Heart right ventricle (tissue), 16 donors: ENCODE measurements at regions not wholly inside any gene's neighbourhood (a gene's known extent, or its start where the extent isn't known, plus 50 kb on each side); places are given as distances from the start of the nearest gene placed in this dataset.

Source experiments
- ATAC-seq, 8 donors: fragments of 200-7000 bp; cut with Tn5 transposase; one replicate each; pipeline ENCODE4 v1.9.1; 2020; ENCODE audit warnings: mild to moderate bottlenecking in 8 of 8, moderate library complexity in 8 of 8, moderate number of reproducible peaks in 1 of 8
- DNase-seq, 2 donors: peaks; one replicate each; pipeline ENCODE4 v3.0.0-alpha.2; 2020
- H3K27ac ChIP-seq, 10 donors: fragments of 200-600 bp; sonication (generic) in 2 of 10; one replicate each; pipeline versions ENCODE4 v1.5.0 to v1.8.0; 2020 to 2022; ENCODE audit warnings: mild to moderate bottlenecking in 3 of 10
- H3K27me3 ChIP-seq, 7 donors: fragments of 200-600 bp; one replicate each; pipeline ENCODE4 v1.8.0; 2021 to 2022; ENCODE audit warnings: mild to moderate bottlenecking in 2 of 7
- H3K36me3 ChIP-seq, 9 donors: fragments of 200-600 bp; sonication (generic) in 1 of 9; one replicate each; pipeline versions ENCODE4 v1.5.0 to v1.8.0; 2020 to 2022; ENCODE audit warnings: mild to moderate bottlenecking in 2 of 9
- H3K4me1 ChIP-seq, 9 donors: fragments of 200-600 bp; sonication (generic) in 1 of 9; one replicate each; pipeline versions ENCODE4 v1.5.0 to v1.8.0; 2020 to 2022; ENCODE audit warnings: mild to moderate bottlenecking in 4 of 9
- H3K4me3 ChIP-seq, 10 donors: fragments of 200-600 bp; sonication (generic) in 2 of 10; one replicate each; pipeline versions ENCODE4 v1.5.0 to v1.8.0; 2020 to 2022; ENCODE audit warnings: mild to moderate bottlenecking in 7 of 10, moderate library complexity in 2 of 10
- H3K9me3 ChIP-seq, 11 donors: fragments of 200-600 bp in 10 of 11; sonication (generic) in 2 of 11; one replicate each; pipeline versions ENCODE4 v1.5.0 to v1.8.0; 2013 to 2022; ENCODE audit warnings: mild to moderate bottlenecking in 2 of 11, control low read depth in 1 of 11, moderate library complexity in 1 of 11
- CTCF ChIP-seq, 9 donors: fragments of 200-600 bp; sonication (generic) in 2 of 9; IDR thresholded peaks; one replicate each; pipeline versions ENCODE4 v1.5.0 to v1.8.0; 2021 to 2022; ENCODE audit warnings: antibody characterized with exemption in 9 of 9, mild to moderate bottlenecking in 5 of 9, moderate library complexity in 1 of 9
- WGBS, 2 donors: extraction: QIAGEN DNeasy Blood & Tissue Kit; methylation state at CpG; one replicate each; pipeline ENCODE4 v1.1.7; 2013; ENCODE audit warnings: inconsistent platforms in 1 of 2; 5-methylcytosine and 5-hydroxymethylcytosine counted together
- intact Hi-C, 10 donors: fragments of 100-400 bp; cut with DNase I; formaldehyde crosslinking; loops; one replicate each; pipeline versions ENCODE4 v1.11.1 to v1.14.2; 2022
- donor health status: Arrhythmogenic right ventricular cardiomyopathy.
- donor health status: ischemic (EF 13 %, LVEDD 7.1; RV severe dilation, severe dysfunction).
- donor health status: healthy with polysubstance abuse.
- donor health status: DM: no; HTN: yes; CAD: no.
- donor health status: DM: no; HTN: no; CAD: no.
- donor health status: ischemic (EF 25% LVEDD 6.9; RV normal size, moderate dysfunction).
- donor health status: ischemic (EF 25% LVEDD 5.7; RV mildly dilated, moderate dysfunction).
- donor health status: healthy.
- donor health status: DM: yes; HTN: yes; CAD: no.
- donor health status: Ischemic cardiomyopathy.
- donor health status: ischemic (EF 35%, LVEDD 5.7; RV mildly dilated, moderate dysfunction).
- donor health status: nonischemic (EF 11% LVEDD 7.7; RV severe dilation, severe dysfunction).
- donor health status: DM: yes; HTN: yes; CAD: no.
- donor health status: PGD.
- donor health status: ischemic (EF 29% LVEDD 5.4; RV normal size, mild dysfunction).
- donor health status: nonischemic (EF 23%, LVEDD 6.1; RV moderate dilation, normal function).

GRCh38 chr1:118429856-118430255 is 244.8 kb upstream of the SPAG17 start:
- H3K27ac ChIP-seq: no peak overlapping the region
- no peak overlapping the region for H3K4me3 ChIP-seq
- H3K27me3 ChIP-seq: no peaks in the 10 kb centered on the region
- ATAC-seq (no peak), DNase-seq (no peak)
- no peaks in the 10 kb centered on the region for H3K4me1 ChIP-seq
- H3K36me3 ChIP-seq: no peaks in the 10 kb centered on the region
- no peak for TF ChIP-seq CTCF (IDR thresholded peaks at IDR 0.05)
- intact Hi-C loops: no loop called here
- no peaks in the 10 kb centered on the region for H3K9me3 ChIP-seq
- WGBS, 2 donors: 79 to 86% methylated on average over 4 of the region's 4 CpGs

- Histone ChIP-seq H3K9me3 (no peaks in the 10 kb centered on the region), H3K27me3 (no peaks in the 10 kb centered on the region), H3K4me1 (no peaks in the 10 kb centered on the region), H3K4me3 (no peak overlapping the region), H3K27ac (no peak overlapping the region), H3K36me3 (no peaks in the 10 kb centered on the region)
- no peak for DNase-seq
- intact Hi-C loops: no loop called here
- ATAC-seq: no peak
- TF ChIP-seq CTCF (IDR thresholded peaks at IDR 0.05): no peak
- WGBS, 2 donors: 91 to 92% methylated on average over 4 of the region's 4 CpGs
These were observed 236.9 kb upstream of the SPAG17 start for GRCh38 chr1:118421868-118422350.

- H3K27me3 ChIP-seq: no peaks in the 10 kb centered on the region
- H3K4me3 ChIP-seq: no peak overlapping the region
- no peaks in the 10 kb centered on the region for H3K4me1 ChIP-seq
- no peak overlapping the region for H3K27ac ChIP-seq
- ATAC-seq (no peak), DNase-seq (no peak)
- WGBS, 2 donors: 90 to 97% methylated on average over 1 of the region's 1 CpG
- H3K9me3 ChIP-seq: peaks cover 0 to 42% (median 9%) of the 10 kb centered on the region in 11 donors
- no peak for TF ChIP-seq CTCF (IDR thresholded peaks at IDR 0.05)
- intact Hi-C loops: no loop called here
- H3K36me3 ChIP-seq: no peaks in the 10 kb centered on the region
These were observed 219.0 kb upstream of the SPAG17 start for GRCh38 chr1:118404024-118404423.

- Histone ChIP-seq H3K27ac (no peak overlapping the region), H3K4me3 (no peak overlapping the region), H3K27me3 (peaks cover 0 to 4% (median 0%) of the 10 kb centered on the region in 7 donors), H3K36me3 (no peaks in the 10 kb centered on the region), H3K9me3 (no peaks in the 10 kb centered on the region), H3K4me1 (no peaks in the 10 kb centered on the region)
- DNase-seq: no peak
- intact Hi-C loops: no loop called here
- ATAC-seq: no peak
- WGBS, 2 donors: 55 to 59% methylated on average over 2 of the region's 2 CpGs
- TF ChIP-seq CTCF (IDR thresholded peaks at IDR 0.05): no peak
These were observed 212.4 kb upstream of the SPAG17 start for GRCh38 chr1:118397496-118397859.
